Prostate gland (tissue), 2 donors: ENCODE measurements at regions not wholly inside any gene's neighbourhood (a gene's known extent, or its start where the extent isn't known, plus 50 kb on each side); places are given as distances from the start of the nearest gene placed in this dataset.

Source experiments
- DNase-seq: peaks from one replicate; pipeline ENCODE4 v3.0.0-alpha.2; 2019; ENCODE audit warnings: low spot score
- H3K27ac ChIP-seq, 2 donors: fragments of 200-600 bp; sonication (generic); 2 replicates each; pipeline ENCODE4 v1.5.1; 2017 to 2019
- H3K27me3 ChIP-seq: fragments of 200-600 bp; sonication (generic); replicated peaks from 2 replicates; pipeline ENCODE4 v1.5.1; 2019; ENCODE audit not compliant: insufficient read depth
- H3K36me3 ChIP-seq, 2 donors: fragments of 200-600 bp; sonication (generic); 1 replicate in 1 of 2; 2 replicates in 1 of 2; pipeline versions ENCODE4 v1.5.1 to v1.8.1; 2017 to 2019
- H3K4me1 ChIP-seq: fragments of 200-600 bp; sonication (generic); replicated peaks from 2 replicates; pipeline ENCODE4 v1.5.1; 2019
- H3K4me3 ChIP-seq, 2 donors: fragments of 200-600 bp; sonication (generic); 2 replicates each; pipeline ENCODE4 v1.5.1; 2017 to 2019
- H3K9me3 ChIP-seq: fragments of 200-600 bp; sonication (generic); 2 replicates; pipeline ENCODE4 v1.5.1; 2017
- POLR2A ChIP-seq: fragments of 450-650 bp; IDR thresholded peaks from one replicate; pipeline ENCODE4 v1.6.1; 2016; ENCODE audit warnings: antibody characterized with exemption, mild to moderate bottlenecking
- POLR2AphosphoS5 ChIP-seq: sonication (generic); formaldehyde crosslinking; IDR thresholded peaks from one replicate; pipeline ENCODE4 v1.6.1; 2017; ENCODE audit warnings: antibody characterized with exemption
- WGBS: methylation state at CpG from one replicate; pipeline ENCODE4 v1.1.5; 2018; 5-methylcytosine and 5-hydroxymethylcytosine counted together
- intact Hi-C: fragments of 100-400 bp; cut with DNase I; formaldehyde crosslinking; loops from one replicate; pipeline ENCODE4 v1.14.2; 2022
- TF ChIP-seq, protein P1 (sequence below), 4 experiments: fragments of 200-600 bp in 2 of 4; fragments of 450-650 bp in 2 of 4; sonication (generic) in 2 of 4; IDR thresholded peaks; 1 replicate in 3 of 4; 2 replicates in 1 of 4; pipeline ENCODE4 v1.5.1; 2016 to 2019; ENCODE audit warnings: antibody characterized with exemption in 4 of 4, mild to moderate bottlenecking in 2 of 4, moderate library complexity in 2 of 4

DNA sequence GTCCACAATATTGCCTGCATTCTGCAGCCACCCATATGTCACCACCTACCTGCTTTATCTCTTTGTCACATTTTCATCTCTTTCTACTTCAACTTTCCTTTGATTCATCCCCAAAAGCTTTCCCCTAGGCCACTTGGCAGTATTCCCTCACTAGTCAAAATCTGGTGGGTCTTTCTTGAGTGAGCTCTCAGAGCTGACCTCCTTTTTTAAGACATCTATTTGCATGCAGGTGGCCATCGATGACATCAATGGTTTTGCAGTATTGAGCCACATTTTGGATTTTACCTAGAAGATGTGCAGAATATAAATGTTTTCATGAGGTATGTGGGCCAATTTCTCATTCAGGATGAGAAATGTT lies 133.4 kb upstream of the REG3A start:
- Histone ChIP-seq H3K36me3 (no peaks in the 10 kb centered on the region), H3K27me3 (no peaks in the 10 kb centered on the region), H3K4me1 (no peaks in the 10 kb centered on the region), H3K4me3 (no peak overlapping the region), H3K27ac (no peak overlapping the region), H3K9me3 (no peaks in the 10 kb centered on the region)
- DNase-seq, result no peak
- TF ChIP-seq POLR2A, result no peak
- TF ChIP-seq POLR2AphosphoS5, result no peak
- TF ChIP-seq, protein P1, sequence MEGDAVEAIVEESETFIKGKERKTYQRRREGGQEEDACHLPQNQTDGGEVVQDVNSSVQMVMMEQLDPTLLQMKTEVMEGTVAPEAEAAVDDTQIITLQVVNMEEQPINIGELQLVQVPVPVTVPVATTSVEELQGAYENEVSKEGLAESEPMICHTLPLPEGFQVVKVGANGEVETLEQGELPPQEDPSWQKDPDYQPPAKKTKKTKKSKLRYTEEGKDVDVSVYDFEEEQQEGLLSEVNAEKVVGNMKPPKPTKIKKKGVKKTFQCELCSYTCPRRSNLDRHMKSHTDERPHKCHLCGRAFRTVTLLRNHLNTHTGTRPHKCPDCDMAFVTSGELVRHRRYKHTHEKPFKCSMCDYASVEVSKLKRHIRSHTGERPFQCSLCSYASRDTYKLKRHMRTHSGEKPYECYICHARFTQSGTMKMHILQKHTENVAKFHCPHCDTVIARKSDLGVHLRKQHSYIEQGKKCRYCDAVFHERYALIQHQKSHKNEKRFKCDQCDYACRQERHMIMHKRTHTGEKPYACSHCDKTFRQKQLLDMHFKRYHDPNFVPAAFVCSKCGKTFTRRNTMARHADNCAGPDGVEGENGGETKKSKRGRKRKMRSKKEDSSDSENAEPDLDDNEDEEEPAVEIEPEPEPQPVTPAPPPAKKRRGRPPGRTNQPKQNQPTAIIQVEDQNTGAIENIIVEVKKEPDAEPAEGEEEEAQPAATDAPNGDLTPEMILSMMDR (IDR thresholded peaks at IDR 0.05), result no peak
- intact Hi-C loops, result no loop called here
- 92% methylated on average over 1 of the region's 1 CpG for WGBS

DNA sequence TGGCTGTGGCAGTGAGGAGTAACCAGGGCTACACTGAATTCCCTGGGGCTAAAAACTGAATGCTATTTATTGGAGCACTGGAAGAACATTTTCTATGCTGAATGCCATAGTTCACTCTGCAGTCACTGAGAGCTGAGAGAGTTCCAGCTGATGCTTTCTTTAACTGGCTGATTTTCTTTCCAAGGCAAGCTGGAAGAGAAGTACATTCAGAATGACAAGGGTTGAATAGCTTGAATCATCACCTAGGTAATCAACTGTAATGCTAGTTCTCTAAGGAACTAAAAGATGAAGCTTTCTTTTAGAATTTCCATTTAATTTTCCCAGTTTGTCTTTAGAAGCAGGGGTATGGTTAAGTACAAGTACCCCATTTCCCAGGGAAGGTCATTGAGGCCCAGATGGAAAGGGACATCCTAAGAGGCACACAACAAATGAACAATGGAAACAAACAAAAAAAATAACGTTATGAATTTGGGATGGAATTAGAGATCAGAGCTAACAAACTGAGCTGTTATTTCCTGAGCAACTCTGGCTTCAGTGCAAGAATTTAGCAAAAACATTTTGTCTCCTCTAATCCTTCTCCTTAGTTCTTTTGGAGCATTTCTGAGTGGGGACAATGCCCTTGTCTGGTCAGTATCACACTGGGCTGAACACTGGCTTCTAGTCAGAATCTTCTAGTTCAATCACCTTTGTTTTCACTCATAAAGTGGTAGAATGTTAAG lies 132.8 kb upstream of the REG3A start:
- 76% methylated on average over 1 of the region's 1 CpG for WGBS
- intact Hi-C loops, result no loop called here
- no peaks in the 10 kb centered on the region for H3K9me3 ChIP-seq
- no peaks in the 10 kb centered on the region for H3K36me3 ChIP-seq
- H3K4me3 ChIP-seq, result no peak overlapping the region
- no peaks in the 10 kb centered on the region for H3K27me3 ChIP-seq
- DNase-seq, result no peak
- no peaks in the 10 kb centered on the region for H3K4me1 ChIP-seq
- TF ChIP-seq, protein P1 (IDR thresholded peaks at IDR 0.05), result no peak
- TF ChIP-seq POLR2A (no peak), POLR2AphosphoS5 (no peak)
- no peak overlapping the region for H3K27ac ChIP-seq

DNA sequence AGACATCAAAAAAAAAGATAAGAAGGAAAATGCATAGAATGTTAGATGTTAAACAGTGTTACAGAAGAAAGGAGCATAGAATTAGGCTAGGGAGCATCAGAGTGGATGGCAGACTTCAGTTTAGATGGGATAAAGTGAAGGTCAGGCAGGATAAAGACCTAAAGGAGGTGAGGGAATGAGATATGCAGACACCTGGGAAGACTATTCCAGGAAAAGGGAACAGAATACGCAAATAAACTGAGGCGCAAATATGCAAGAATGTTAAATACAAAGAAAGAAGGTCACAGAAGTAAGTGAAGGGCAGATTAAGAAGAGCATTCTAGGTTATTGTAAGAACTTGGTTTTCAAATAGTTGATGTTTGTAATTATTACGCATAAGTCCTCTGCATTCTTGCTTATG lies 116.3 kb upstream of the REG3A start:
- no peak for DNase-seq
- H3K9me3 ChIP-seq, result no peaks in the 10 kb centered on the region
- H3K27ac ChIP-seq, result no peak overlapping the region
- TF ChIP-seq, protein P1 (IDR thresholded peaks at IDR 0.05), result no peak
- TF ChIP-seq POLR2AphosphoS5, result no peak
- TF ChIP-seq POLR2A, result no peak
- H3K4me3 ChIP-seq, result no peak overlapping the region
- WGBS, result 92% methylated on average over 3 of the region's 3 CpGs
- H3K27me3 ChIP-seq, result no peaks in the 10 kb centered on the region
- no peaks in the 10 kb centered on the region for H3K36me3 ChIP-seq
- intact Hi-C loops, result no loop called here
- H3K4me1 ChIP-seq, result no peaks in the 10 kb centered on the region

DNA sequence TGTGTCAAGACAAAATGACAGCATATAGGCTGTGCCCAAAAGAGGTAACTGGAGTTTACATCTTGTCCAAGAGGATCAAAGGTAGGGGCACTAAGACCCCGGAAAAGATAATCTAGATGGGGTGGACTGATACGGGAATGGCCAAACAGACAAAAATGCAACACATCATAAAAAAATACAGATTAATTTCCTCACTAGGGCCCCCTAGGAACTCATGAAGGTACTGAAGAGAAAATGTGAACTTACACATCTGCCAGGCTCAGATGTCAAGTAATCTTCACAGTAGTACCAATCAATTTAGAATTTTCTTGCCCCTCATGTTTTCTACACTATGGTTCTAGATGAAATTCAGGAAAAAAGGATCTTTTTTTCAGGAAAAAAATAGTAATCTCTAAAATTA lies 115.6 kb upstream of the REG3A start:
- H3K27ac ChIP-seq, result no peak overlapping the region
- intact Hi-C loops, result no loop called here
- H3K9me3 ChIP-seq, result no peaks in the 10 kb centered on the region
- WGBS, result 44% methylated on average over 2 of the region's 2 CpGs
- H3K27me3 ChIP-seq, result no peaks in the 10 kb centered on the region
- no peaks in the 10 kb centered on the region for H3K36me3 ChIP-seq
- no peak overlapping the region for H3K4me3 ChIP-seq
- DNase-seq, result no peak
- no peaks in the 10 kb centered on the region for H3K4me1 ChIP-seq
- TF ChIP-seq POLR2A (no peak), POLR2AphosphoS5 (no peak)
- TF ChIP-seq, protein P1 (IDR thresholded peaks at IDR 0.05), result peak in 1 of 4 experiments; percentile 11

DNA sequence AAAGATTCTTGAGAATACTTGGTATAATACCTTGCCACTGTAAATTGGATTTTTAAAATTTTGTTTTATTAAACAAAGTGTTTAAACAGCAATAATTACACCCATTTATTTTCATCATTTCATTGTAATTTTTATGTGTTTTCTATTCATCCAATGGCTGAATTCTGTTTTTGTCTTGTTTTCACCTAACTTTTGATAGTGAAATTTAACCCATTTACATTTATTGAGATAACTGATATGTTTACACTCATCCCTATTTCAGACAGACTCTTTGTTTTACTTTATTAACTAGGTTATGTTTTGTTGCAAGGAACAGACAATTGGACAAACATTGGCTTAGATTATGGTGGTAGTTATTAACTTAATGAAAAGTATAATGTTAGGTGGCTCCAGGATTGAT lies 113.1 kb upstream of the REG3A start:
- no peaks in the 10 kb centered on the region for H3K36me3 ChIP-seq
- TF ChIP-seq, protein P1 (IDR thresholded peaks at IDR 0.05), result no peak
- no peak for TF ChIP-seq POLR2A
- no peak for TF ChIP-seq POLR2AphosphoS5
- no peak overlapping the region for H3K4me3 ChIP-seq
- DNase-seq, result no peak
- H3K27me3 ChIP-seq, result no peaks in the 10 kb centered on the region
- intact Hi-C loops, result no loop called here
- H3K4me1 ChIP-seq, result no peaks in the 10 kb centered on the region
- no peaks in the 10 kb centered on the region for H3K9me3 ChIP-seq
- no peak overlapping the region for H3K27ac ChIP-seq
